HAP-1 (cell line): ENCODE measurements at regions not wholly inside any gene's neighbourhood (a gene's known extent, or its start where the extent isn't known, plus 50 kb on each side); places are given as distances from the start of the nearest gene placed in this dataset.

Experiments used
- DNase-seq, 2 experiments: peaks; one replicate each; pipeline ENCODE4 v3.0.0-alpha.2; 2016 to 2020; ENCODE audit warnings: low spot score in 2 of 2
- H3K27me3 ChIP-seq: fragments of 250-450 bp; sonication (Bioruptor Pico); 2 replicates; pipeline ENCODE4 v1.5.1; 2020; ENCODE audit warnings: low read depth, mild to moderate bottlenecking, moderate library complexity
- H3K36me3 ChIP-seq: fragments of 250-450 bp; sonication (Bioruptor Pico); replicated peaks from 2 replicates; pipeline ENCODE4 v1.5.1; 2020; ENCODE audit warnings: mild to moderate bottlenecking
- H3K4me1 ChIP-seq: fragments of 250-450 bp; sonication (Bioruptor Pico); 2 replicates; pipeline ENCODE4 v1.5.1; 2020; ENCODE audit warnings: mild to moderate bottlenecking
- H3K4me3 ChIP-seq: fragments of 250-450 bp; sonication (Bioruptor Pico); 2 replicates; pipeline ENCODE4 v1.5.1; 2020; ENCODE audit warnings: mild to moderate bottlenecking, moderate library complexity
- H3K9me3 ChIP-seq: fragments of 250-450 bp; sonication (Bioruptor Pico); 2 replicates; pipeline ENCODE4 v1.5.1; 2020; ENCODE audit warnings: mild to moderate bottlenecking, moderate library complexity
- in situ Hi-C: fragments of 300-500 bp; cut with MboI; formaldehyde crosslinking; loops from 3 replicates; pipeline ENCODE4 v1.14.3; 2020; ENCODE audit warnings: low sequenced_read_pairs, inconsistent platforms, mixed read lengths

DNA sequence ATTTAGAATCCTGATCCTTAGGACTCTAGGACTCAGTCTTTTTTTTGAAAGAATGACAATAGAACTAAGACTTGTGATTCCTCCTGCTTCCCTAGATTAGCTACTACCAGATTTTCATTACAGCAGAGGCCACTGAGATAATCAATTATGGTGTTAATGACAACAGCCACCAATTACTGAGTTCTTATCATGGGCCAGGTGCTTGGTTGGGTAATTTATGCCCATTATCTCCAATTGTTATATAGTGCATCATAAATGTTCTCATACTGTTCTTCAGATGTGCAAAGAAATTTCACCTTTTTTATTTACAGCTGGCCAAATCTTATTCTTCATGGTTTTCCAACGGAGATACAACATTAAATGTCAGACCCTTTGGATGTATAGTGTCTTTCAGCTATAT lies 162.9 kb upstream of the CMC1 start:
- H3K27me3 ChIP-seq, result no peaks in the 10 kb centered on the region
- H3K36me3 ChIP-seq, result no peaks in the 10 kb centered on the region
- H3K9me3 ChIP-seq, result no peaks in the 10 kb centered on the region
- no peaks in the 10 kb centered on the region for H3K4me1 ChIP-seq
- no peak overlapping the region for H3K4me3 ChIP-seq
- no peak for DNase-seq
- in situ Hi-C loops, result no loop called here

DNA sequence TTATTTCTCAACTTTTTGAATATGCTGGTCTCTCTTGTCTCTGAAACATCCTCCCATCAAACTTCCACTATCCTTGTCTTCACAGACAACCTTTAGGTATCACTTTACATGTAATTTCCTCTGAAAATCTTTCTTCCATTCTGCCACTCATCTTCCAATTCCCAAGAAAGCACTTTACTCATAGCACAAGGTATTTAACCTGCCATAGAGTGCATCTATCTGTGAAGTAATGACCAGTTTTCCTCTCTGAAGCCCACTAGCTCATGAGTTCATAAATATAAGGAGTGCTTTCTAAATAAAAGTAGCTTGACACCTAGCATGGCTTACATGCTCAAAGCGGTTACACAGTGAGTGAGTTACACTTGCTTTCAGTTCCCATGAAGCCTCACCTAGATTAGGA lies 160.7 kb upstream of the CMC1 start:
- in situ Hi-C loops, result no loop called here
- no peak for DNase-seq

DNA sequence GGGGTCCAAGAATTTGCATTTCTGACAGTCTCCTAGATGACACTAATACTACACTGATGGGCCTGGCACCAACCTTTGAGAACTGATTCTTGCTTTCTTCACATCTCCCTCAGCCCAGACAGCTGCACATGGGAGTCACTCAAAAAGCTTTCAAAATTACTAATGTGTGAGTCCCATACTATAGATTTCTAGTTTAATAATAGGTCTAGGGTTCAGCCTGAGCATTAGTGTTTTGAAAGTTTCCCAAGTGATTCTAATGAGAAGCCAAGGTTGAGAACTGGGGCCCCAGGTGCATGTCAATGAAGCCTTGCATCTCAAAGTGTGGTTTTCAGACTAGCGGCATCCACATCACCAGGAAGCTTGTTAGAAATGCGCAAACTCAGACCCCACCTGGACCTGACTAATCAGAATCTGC lies 159.9 kb upstream of the CMC1 start:
- in situ Hi-C loops, result no loop called here
- H3K9me3 ChIP-seq, result no peaks in the 10 kb centered on the region
- no peak overlapping the region for H3K4me3 ChIP-seq
- DNase-seq, result no peak
- no peaks in the 10 kb centered on the region for H3K27me3 ChIP-seq
- no peaks in the 10 kb centered on the region for H3K36me3 ChIP-seq
- H3K4me1 ChIP-seq, result no peaks in the 10 kb centered on the region

More for the DNA sequence above, 160.7 kb upstream of the CMC1 start:
- Histone ChIP-seq H3K9me3 (no peaks in the 10 kb centered on the region), H3K36me3 (no peaks in the 10 kb centered on the region), H3K4me3 (no peak overlapping the region), H3K27me3 (no peaks in the 10 kb centered on the region), H3K4me1 (no peaks in the 10 kb centered on the region)

DNA sequence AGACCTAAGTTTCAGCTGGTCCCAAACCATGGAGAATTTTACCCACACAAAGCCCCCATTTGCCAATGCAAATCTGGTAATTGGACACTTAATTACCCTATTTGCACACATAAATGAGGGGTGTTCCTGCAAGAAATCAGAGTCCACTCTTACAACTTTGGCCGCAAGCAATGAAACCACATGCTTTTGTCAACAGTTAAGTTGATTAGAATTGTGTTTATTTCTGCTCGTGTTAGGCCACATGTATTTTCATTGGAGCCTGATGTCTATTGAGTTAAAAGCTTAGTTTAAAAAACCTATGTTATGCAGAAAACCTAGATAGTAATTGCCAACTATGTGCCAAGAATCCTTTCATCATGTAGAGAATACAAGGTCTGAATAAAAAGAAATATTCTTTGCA lies 153.8 kb upstream of the CMC1 start:
- Histone ChIP-seq H3K4me3 (no peak overlapping the region), H3K27me3 (no peaks in the 10 kb centered on the region; the same call in 1 of the 2 replicates), H3K9me3 (no peaks in the 10 kb centered on the region), H3K4me1 (no peaks in the 10 kb centered on the region), H3K36me3 (no peaks in the 10 kb centered on the region)
- DNase-seq, result no peak
- in situ Hi-C loops, result no loop called here

DNA sequence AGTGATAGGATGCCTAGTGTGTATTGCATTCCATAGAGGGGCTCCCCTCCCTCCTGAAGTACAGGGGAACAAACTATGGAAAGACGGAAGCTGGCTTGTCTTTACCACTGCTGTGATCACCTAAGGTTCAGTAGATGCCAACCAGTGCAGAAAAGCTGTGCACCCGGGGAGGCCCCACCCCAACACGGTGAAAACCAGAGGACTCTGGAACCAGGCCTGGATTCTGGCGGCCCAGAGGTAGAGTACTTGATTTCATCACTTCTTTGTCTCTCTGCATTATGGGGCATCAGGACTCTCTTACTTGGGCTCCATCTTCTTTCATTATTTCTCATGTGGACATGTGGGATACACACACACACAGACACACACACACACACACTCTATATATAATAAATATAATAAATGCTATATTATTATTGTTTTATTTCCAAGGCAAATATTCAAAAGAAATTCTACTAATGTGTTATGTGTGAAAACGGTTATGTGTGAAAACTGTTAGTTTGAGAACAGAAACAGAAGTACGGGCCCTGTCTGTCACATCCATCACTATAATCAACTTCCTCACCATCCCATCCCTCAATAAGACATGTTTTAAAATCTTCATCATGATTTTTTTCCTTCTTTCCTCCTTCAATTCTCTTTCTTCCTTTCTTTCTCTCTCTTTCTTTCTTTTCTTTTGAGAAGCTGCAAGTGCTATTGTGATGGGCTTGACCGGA lies 152.4 kb upstream of the CMC1 start:
- H3K4me3 ChIP-seq, result no peak overlapping the region
- no peaks in the 10 kb centered on the region for H3K4me1 ChIP-seq
- no peaks in the 10 kb centered on the region; the same call in 1 of the 2 replicates for H3K9me3 ChIP-seq
- in situ Hi-C loops, result no loop called here
- no peak for DNase-seq
- no peaks in the 10 kb centered on the region for H3K36me3 ChIP-seq
- no peaks in the 10 kb centered on the region; the same call in 1 of the 2 replicates for H3K27me3 ChIP-seq

DNA sequence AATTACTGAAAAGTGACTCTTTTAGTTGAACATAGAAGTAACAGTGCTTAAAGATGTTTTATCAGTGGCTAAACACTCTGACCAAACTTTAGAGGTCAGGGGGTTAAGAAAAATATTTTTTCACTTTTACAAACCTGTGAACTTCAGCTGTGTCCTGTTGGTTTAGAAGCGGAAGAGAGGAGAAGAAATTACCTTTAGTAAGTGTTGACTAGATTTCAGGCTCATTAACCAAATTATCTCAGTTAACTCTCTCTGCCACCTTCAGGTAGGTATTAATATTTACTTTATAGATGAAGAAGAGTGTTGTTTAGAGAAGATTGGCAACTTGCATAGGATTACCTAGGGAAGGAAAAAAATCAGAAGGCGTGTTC lies 151.9 kb upstream of the CMC1 start:
- no peaks in the 10 kb centered on the region for H3K36me3 ChIP-seq
- H3K4me1 ChIP-seq, result no peaks in the 10 kb centered on the region
- H3K9me3 ChIP-seq, result no peaks in the 10 kb centered on the region; the same call in 1 of the 2 replicates
- in situ Hi-C loops, result no loop called here
- no peak overlapping the region for H3K4me3 ChIP-seq
- no peaks in the 10 kb centered on the region; the same call in 1 of the 2 replicates for H3K27me3 ChIP-seq
- DNase-seq, result no peak

DNA sequence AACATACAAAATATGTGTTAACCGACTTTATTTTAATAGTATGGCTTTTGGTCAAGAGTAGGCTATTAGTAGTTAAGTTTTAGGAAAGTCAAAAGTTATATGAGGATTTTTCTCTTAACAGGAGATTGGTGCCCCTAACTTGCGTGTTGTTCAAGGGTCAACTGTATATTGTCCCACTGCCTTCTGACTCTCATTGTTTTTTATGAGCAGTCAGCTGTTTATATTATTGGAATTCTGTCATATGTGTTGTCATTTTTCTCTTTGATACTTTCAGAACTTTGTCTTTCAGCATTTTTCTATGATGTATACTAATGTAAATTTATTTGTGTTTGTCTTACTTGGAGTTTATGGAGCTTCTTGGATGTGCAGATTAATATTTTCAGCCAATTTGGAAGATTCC lies 142.1 kb upstream of the CMC1 start:
- Histone ChIP-seq H3K4me3 (no peak overlapping the region), H3K36me3 (no peaks in the 10 kb centered on the region), H3K9me3 (no peaks in the 10 kb centered on the region), H3K4me1 (no peaks in the 10 kb centered on the region), H3K27me3 (no peaks in the 10 kb centered on the region)
- in situ Hi-C loops, result no loop called here
- DNase-seq, result no peak

DNA sequence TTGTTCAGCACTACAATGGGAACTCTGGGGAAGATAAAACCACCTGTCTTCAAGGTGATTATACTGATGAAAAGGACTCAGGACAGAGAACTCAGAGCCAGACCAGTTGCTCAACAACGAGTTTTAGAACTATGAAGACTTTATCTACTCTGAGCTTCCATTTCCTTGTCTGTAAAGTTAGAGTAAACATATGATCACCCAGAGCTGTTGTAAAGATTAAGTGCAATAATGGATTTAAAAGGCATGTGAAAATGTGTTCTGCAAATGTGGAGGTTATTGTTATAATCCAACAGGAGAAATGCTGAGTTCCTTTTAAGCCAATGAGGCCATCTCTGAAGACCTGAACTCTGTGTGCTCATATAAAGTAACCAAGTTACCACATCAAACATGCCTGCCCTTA lies 139.7 kb upstream of the CMC1 start:
- no peak overlapping the region for H3K4me3 ChIP-seq
- no peaks in the 10 kb centered on the region for H3K9me3 ChIP-seq
- H3K27me3 ChIP-seq, result no peaks in the 10 kb centered on the region
- in situ Hi-C loops, result no loop called here
- H3K4me1 ChIP-seq, result no peaks in the 10 kb centered on the region
- no peak for DNase-seq
- H3K36me3 ChIP-seq, result no peaks in the 10 kb centered on the region

DNA sequence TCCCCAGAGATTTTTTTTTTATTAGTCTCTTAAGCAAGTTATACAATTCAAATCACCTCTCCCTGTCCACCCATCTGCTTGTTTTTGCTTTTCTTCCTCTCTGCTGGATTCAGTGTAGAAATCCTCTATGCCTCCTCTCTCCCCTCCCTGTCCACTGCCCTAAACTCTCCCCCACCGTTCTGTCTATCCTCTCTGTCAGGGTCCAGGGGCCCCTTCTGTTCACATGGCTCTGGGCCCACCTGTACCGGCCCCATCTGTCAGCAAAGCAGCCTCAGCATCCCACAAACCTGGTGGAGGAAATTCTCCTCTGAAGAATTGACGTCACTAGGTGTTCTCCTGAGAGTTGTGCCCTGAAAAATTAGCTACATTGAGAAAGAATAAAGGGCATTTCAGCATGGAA lies 137.6 kb upstream of the CMC1 start:
- H3K27me3 ChIP-seq, result no peaks in the 10 kb centered on the region
- no peaks in the 10 kb centered on the region for H3K9me3 ChIP-seq
- no peaks in the 10 kb centered on the region for H3K36me3 ChIP-seq
- no peak for DNase-seq
- in situ Hi-C loops, result no loop called here
- no peak overlapping the region for H3K4me3 ChIP-seq
- no peaks in the 10 kb centered on the region for H3K4me1 ChIP-seq

DNA sequence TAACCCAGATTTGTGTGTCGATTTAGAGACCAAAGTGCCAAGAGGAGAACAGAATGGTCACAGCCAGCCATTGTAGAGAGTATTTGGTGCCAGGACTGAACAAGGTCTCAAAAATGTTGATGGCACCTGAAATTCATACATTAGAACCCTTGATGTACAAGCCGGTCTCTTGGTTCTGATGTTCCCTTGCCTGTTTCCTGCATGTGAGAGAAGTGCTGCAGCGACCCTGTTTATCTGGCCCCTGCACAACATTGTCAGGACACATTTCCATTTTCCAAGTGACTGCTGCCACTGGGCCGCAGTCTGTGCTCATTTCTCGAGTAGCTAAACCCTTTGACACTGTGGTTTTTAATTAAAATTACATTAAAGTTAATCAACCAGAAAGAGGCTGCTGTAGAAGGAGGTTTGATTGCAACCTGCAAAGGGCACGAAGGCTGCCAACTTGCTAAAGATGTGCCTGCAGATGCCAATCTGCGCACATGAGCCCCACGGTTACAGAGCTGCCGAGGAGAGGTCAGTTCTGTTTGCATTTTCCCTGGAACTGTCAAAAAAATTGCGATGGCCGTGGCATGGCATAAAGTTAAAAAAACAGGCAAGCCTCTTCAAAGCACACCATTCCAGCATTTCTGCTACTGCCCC lies 136.4 kb upstream of the CMC1 start:
- no peak for DNase-seq
- no peak overlapping the region for H3K4me3 ChIP-seq
- H3K9me3 ChIP-seq, result no peaks in the 10 kb centered on the region
- no peaks in the 10 kb centered on the region for H3K4me1 ChIP-seq
- in situ Hi-C loops, result no loop called here
- no peaks in the 10 kb centered on the region for H3K36me3 ChIP-seq
- no peaks in the 10 kb centered on the region for H3K27me3 ChIP-seq

DNA sequence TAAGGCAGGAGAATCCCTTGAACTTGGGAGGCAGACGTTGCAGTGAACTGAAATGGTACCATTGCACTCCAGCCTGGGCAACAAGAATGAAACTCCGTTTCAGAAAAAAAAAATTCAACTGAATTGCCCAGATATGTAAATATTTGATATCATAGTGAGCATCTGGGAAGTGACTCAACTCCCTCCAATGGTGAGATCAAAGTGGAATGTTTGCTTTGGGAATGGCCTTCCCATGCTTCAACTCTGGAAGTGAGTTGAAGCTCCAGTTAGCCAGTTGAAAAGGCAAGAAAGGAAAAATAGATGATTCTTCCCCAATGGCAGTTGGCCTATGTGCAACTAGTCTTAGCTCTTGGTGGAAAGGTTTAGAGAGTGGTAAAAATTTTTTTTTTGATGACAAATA lies 131.6 kb upstream of the CMC1 start:
- in situ Hi-C loops, result no loop called here
- Histone ChIP-seq H3K4me1 (no peaks in the 10 kb centered on the region), H3K36me3 (no peaks in the 10 kb centered on the region), H3K27me3 (no peaks in the 10 kb centered on the region), H3K9me3 (no peaks in the 10 kb centered on the region), H3K4me3 (no peak overlapping the region)
- no peak for DNase-seq

DNA sequence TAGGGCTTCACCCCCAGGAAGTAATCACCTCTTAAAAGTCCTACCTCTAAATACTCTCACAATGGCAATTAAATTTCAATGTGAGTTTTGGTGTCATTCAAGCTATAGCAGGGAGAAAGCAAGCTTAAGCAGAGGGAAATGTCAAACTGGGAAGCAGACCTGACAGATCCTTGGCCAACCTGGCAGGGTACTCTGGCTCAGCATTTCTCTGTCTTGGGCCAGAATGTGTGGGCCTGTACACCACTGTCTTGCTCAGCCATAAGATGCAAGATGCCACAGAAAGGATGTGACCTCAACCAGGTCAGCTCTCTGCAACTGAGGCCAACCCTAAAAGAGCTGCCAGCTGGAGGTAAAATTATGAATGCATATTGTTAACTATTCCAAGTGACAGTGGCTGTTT lies 130.6 kb upstream of the CMC1 start:
- no peak for DNase-seq
- no peaks in the 10 kb centered on the region for H3K36me3 ChIP-seq
- H3K27me3 ChIP-seq, result no peaks in the 10 kb centered on the region
- in situ Hi-C loops, result no loop called here
- H3K4me1 ChIP-seq, result no peaks in the 10 kb centered on the region
- no peak overlapping the region for H3K4me3 ChIP-seq
- H3K9me3 ChIP-seq, result no peaks in the 10 kb centered on the region

DNA sequence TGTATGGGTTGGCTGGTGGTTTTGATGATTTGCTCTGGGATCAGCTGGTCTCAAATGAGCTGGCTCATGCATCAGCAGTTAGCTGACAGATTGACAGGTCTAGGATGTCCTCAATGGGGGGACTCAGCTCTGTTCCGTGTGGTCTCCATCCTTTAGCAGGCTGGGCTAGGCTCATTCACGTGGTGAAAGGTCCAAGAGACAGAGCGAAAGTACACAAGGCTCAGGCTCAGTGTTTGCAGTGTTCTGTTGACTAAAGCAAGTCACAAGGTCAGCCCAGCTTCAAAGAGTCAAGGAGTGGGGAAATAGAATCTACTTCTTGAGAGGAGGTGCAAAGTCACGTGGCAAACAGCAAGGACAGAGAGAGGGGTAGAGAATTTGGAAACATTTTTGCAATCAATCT lies 126.5 kb upstream of the CMC1 start:
- in situ Hi-C loops, result no loop called here
- no peaks in the 10 kb centered on the region for H3K4me1 ChIP-seq
- no peak for DNase-seq
- H3K9me3 ChIP-seq, result no peaks in the 10 kb centered on the region
- no peak overlapping the region for H3K4me3 ChIP-seq
- no peaks in the 10 kb centered on the region for H3K27me3 ChIP-seq
- H3K36me3 ChIP-seq, result no peaks in the 10 kb centered on the region

DNA sequence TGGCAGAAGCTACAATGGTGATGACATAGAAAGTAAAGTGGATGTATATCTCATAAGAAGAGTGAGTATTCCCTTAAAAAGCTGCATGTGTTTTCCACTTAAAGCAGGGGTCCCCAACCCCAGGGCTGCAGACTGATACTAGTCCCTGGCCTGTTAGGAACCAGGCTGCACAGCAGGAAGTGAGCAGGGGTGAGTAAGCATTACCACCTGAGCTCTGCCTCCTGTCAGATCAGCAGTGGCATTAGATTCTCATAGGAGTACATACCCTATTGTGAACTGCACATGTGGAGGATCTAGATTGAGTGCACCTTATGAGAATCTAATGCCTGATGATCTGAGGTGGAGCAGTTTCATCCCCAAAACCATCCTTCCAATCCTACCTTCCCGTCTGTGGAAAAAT lies 126.1 kb upstream of the CMC1 start:
- no peaks in the 10 kb centered on the region for H3K4me1 ChIP-seq
- no peaks in the 10 kb centered on the region for H3K27me3 ChIP-seq
- DNase-seq, result no peak
- no peaks in the 10 kb centered on the region for H3K36me3 ChIP-seq
- in situ Hi-C loops, result no loop called here
- no peaks in the 10 kb centered on the region for H3K9me3 ChIP-seq
- H3K4me3 ChIP-seq, result no peak overlapping the region

DNA sequence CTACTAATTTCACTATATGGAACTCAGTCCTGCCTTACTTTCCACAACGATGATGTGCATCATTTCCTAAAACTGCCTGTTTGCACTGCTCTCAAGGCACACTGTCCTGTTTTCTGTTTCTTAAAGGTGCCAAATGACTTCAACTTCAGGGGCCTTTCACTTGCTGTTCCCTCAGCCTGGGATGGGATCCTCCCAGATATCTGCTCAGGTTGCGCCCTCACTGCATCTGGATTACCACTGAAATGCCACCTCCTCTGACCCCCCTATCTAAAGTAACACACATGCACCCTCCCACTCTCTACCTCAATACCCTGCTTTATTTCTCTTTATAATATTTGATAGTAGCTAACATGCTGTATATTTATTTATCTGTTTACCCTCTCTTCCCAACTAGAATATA lies 123.8 kb upstream of the CMC1 start:
- H3K9me3 ChIP-seq, result no peaks in the 10 kb centered on the region
- no peaks in the 10 kb centered on the region for H3K27me3 ChIP-seq
- no peak for DNase-seq
- in situ Hi-C loops, result no loop called here
- no peak overlapping the region for H3K4me3 ChIP-seq
- H3K36me3 ChIP-seq, result no peaks in the 10 kb centered on the region
- no peaks in the 10 kb centered on the region for H3K4me1 ChIP-seq
